NB4 (cell line): ENCODE measurements at regions not wholly inside any gene's neighbourhood (a gene's known extent, or its start where the extent isn't known, plus 50 kb on each side); places are given as distances from the start of the nearest gene placed in this dataset.
"Not testable (repeated sequence)": the region's sequence is repeated elsewhere in the genome, so short reads cannot be mapped to it uniquely, and the experiment has no call there.

Source experiments
- MYC ChIP-seq: IDR thresholded peaks from 2 replicates; pipeline ENCODE4 v1.6.1; 2011; ENCODE audit warnings: low read depth, low read length
- POLR2A ChIP-seq: IDR thresholded peaks from 2 replicates; pipeline ENCODE4 v1.6.1; 2011; ENCODE audit warnings: mild to moderate bottlenecking; ENCODE audit not compliant: insufficient read length; ENCODE audit errors: extremely low read depth
- TF ChIP-seq, protein P1 (sequence below): IDR thresholded peaks from one replicate; pipeline ENCODE4 v1.5.1; 2012; ENCODE audit warnings: low read depth, low read length
- TF ChIP-seq, protein P2 (sequence below): IDR thresholded peaks from 2 replicates; pipeline ENCODE4 v1.6.1; 2011; ENCODE audit warnings: low read depth, low read length

DNA sequence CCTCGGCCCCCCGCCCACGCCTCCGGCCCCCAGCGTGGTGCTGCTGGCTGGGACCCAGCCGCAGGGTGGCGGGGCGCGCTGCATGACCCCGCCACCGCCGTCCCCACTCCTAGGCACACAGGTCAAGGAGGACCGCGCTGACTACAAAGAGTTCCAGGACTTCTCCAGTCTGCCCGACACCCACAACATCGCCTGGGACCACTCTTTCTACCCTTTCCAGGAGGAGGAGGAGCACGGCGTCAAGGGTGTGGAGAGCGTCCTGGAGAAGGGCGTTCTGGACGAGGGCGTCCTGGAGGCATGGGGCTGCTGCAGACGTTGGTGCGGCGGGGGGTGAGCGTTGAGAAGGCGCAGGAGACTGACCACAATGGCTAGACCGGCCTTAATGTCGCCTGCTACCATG, 101.7 kb upstream of the OR4C13 start:
- not testable (repeated sequence) for TF ChIP-seq POLR2A, MYC
- TF ChIP-seq, protein P1, sequence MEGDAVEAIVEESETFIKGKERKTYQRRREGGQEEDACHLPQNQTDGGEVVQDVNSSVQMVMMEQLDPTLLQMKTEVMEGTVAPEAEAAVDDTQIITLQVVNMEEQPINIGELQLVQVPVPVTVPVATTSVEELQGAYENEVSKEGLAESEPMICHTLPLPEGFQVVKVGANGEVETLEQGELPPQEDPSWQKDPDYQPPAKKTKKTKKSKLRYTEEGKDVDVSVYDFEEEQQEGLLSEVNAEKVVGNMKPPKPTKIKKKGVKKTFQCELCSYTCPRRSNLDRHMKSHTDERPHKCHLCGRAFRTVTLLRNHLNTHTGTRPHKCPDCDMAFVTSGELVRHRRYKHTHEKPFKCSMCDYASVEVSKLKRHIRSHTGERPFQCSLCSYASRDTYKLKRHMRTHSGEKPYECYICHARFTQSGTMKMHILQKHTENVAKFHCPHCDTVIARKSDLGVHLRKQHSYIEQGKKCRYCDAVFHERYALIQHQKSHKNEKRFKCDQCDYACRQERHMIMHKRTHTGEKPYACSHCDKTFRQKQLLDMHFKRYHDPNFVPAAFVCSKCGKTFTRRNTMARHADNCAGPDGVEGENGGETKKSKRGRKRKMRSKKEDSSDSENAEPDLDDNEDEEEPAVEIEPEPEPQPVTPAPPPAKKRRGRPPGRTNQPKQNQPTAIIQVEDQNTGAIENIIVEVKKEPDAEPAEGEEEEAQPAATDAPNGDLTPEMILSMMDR = not testable (repeated sequence)
- TF ChIP-seq, protein P2, sequence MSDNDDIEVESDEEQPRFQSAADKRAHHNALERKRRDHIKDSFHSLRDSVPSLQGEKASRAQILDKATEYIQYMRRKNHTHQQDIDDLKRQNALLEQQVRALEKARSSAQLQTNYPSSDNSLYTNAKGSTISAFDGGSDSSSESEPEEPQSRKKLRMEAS = not testable (repeated sequence)
